ENCODE measurements at regions not wholly inside any gene's neighbourhood (a gene's known extent, or its start where the extent isn't known, plus 50 kb on each side); places are given as distances from the start of the nearest gene placed in this dataset.
A peak's percentile ranks its signal among the peaks of the same experiment; 100 is the strongest.

DNA sequence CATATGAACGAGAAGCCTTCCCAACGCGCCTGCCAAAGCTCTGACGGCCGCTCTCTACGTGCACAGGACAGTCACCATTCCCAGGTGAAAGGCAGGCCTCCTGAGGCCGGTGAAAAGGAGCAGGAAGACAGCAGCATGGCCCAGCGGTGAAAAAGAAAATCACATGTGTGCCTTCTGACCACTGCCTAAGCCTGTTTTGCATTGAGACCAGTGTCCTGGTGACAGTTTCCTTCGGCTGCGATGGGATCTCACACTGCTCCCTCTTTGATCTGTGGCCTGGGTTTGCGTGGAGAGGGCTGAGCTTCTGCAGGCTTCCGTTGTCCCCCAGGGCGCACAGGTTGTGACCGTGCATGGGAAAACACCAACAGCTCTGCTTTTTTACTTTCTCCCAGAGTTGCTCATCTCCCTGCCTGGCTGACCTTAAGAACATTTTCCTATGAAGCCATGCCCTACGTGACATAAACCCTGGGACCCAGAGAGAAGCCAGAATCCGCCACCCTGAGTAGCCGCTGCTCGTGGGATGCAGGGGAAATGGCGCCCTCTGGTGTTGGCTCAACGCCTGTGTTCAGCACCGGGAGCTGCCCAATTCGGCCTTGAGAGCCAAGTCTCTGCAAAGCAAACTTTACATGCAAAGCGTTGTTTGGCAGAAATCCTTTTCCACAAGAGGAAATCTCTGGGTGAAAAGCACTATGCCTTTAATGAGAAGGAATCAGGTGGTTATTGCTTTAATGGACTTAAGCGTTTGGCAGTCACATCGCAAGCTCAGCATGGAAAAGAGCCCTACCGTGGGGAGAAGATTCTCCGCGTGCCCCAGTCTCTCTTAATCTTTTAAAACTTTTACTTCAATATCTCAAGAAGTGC is 112.2 kb upstream of the GPR12 start:
- peak in 4 of 5 donors; percentile 39 to 67 (median 54) for DNase-seq
- Histone ChIP-seq H3K9me3 (ENCODE audit: control insufficient read depth in 2 of 3, insufficient read depth in 1 of 3, low read length in 3 of 3) (peaks cover 0 to 7% (median 0%) of the 10 kb centered on the region in 3 donors), H3K36me3 (ENCODE audit: control insufficient read depth in 2 of 3, insufficient read depth in 3 of 3, low read length in 3 of 3) (no peaks in the 10 kb centered on the region), H3K4me1 (ENCODE audit: control insufficient read depth in 2 of 3, insufficient read depth in 2 of 3, low read depth in 1 of 3, low read length in 3 of 3) (no peaks in the 10 kb centered on the region), H3K27ac (ENCODE audit: low read depth in 2 of 2, low read length in 2 of 2) (no peak overlapping the region), H3K27me3 (ENCODE audit: control insufficient read depth, insufficient read depth, low read length) (no peaks in the 10 kb centered on the region), H3K4me3 (ENCODE audit: low read length in 3 of 3) (no peak overlapping the region), H3K9ac (ENCODE audit: low read length in 3 of 3) (no peak overlapping the region)
- intact Hi-C loops (cut with DNase I): no loop called here
- no peak for FAIRE-seq
- peak; percentile 49 for TF ChIP-seq CTCF (IDR thresholded peaks at IDR 0.05; ENCODE audit: borderline replicate concordance, extremely low read depth, insufficient read depth)

- H3K27ac ChIP-seq (ENCODE audit: low read depth in 2 of 2, low read length in 2 of 2): no peak overlapping the region
- no peaks in the 10 kb centered on the region for H3K4me1 ChIP-seq (ENCODE audit: control insufficient read depth in 2 of 3, insufficient read depth in 2 of 3, low read depth in 1 of 3, low read length in 3 of 3)
- no peaks in the 10 kb centered on the region for H3K36me3 ChIP-seq (ENCODE audit: control insufficient read depth in 2 of 3, insufficient read depth in 3 of 3, low read length in 3 of 3)
- intact Hi-C loops (cut with DNase I): no loop called here
- TF ChIP-seq CTCF (IDR thresholded peaks at IDR 0.05; ENCODE audit: borderline replicate concordance, extremely low read depth, insufficient read depth): no peak
- peaks cover 0 to 3% (median 0%) of the 10 kb centered on the region in 3 donors for H3K9me3 ChIP-seq (ENCODE audit: control insufficient read depth in 2 of 3, insufficient read depth in 1 of 3, low read length in 3 of 3)
- DNase-seq (peak in 4 of 5 donors; percentile 49 to 74 (median 70)), FAIRE-seq (no peak)
- H3K4me3 ChIP-seq (ENCODE audit: low read length in 3 of 3): no peak overlapping the region
- H3K27me3 ChIP-seq (ENCODE audit: control insufficient read depth, insufficient read depth, low read length): no peaks in the 10 kb centered on the region
- no peak overlapping the region for H3K9ac ChIP-seq (ENCODE audit: low read length in 3 of 3)
These were observed 107.0 kb upstream of the GPR12 start for GRCh38 chr13:26867451-26868091.

DNA sequence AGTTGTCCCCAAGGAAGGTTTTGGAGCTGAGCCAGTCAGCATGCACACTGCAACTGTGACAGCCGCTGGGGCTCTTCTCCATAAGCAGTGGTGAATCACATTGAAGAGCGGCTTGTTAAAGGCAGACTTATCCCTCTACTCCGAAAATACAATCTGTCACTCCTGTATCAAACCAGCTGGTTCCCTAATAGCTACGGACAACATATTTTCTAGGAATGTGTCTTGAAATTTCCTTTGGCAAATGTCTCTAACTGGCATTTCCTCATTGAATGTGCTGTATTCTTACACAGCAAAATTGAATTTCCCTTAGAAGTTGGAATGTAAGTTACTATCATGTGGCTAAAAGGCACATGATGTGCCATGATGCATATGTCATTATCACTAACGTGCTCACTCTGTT is 104.0 kb upstream of the GPR12 start:
- Histone ChIP-seq H3K36me3 (ENCODE audit: control insufficient read depth in 2 of 3, insufficient read depth in 3 of 3, low read length in 3 of 3) (no peaks in the 10 kb centered on the region), H3K4me1 (ENCODE audit: control insufficient read depth in 2 of 3, insufficient read depth in 2 of 3, low read depth in 1 of 3, low read length in 3 of 3) (no peaks in the 10 kb centered on the region), H3K4me3 (ENCODE audit: low read length in 3 of 3) (no peak overlapping the region), H3K27me3 (ENCODE audit: control insufficient read depth, insufficient read depth, low read length) (no peaks in the 10 kb centered on the region), H3K27ac (ENCODE audit: low read depth in 2 of 2, low read length in 2 of 2) (no peak overlapping the region), H3K9me3 (ENCODE audit: control insufficient read depth in 2 of 3, insufficient read depth in 1 of 3, low read length in 3 of 3) (peaks cover 0 to 3% (median 0%) of the 10 kb centered on the region in 3 donors), H3K9ac (ENCODE audit: low read length in 3 of 3) (no peak overlapping the region)
- no peak for DNase-seq
- intact Hi-C loops (cut with DNase I): no loop called here
- TF ChIP-seq CTCF (IDR thresholded peaks at IDR 0.05; ENCODE audit: borderline replicate concordance, extremely low read depth, insufficient read depth): no peak
- FAIRE-seq: no peak

Data from kidney (tissue), 13 donors.